ENCODE measurements at regions not wholly inside any gene's neighbourhood (a gene's known extent, or its start where the extent isn't known, plus 50 kb on each side); places are given as distances from the start of the nearest gene placed in this dataset.

GRCh38 chr20:10935658-10936402 is 262.0 kb upstream of the JAG1 start:
- no peak for DNase-seq
- Mint-ChIP-seq H3K4me3 (no peak overlapping the region), H3K4me1 (no peaks in the 10 kb centered on the region), H3K27ac (no peak overlapping the region), H3K36me3 (ENCODE audit: low read depth) (no peaks in the 10 kb centered on the region), H3K27me3 (no peaks in the 10 kb centered on the region), H3K9me3 (peaks cover 2% of the 10 kb centered on the region)
- ATAC-seq (ENCODE audit: low read depth): no peak
- ChIA-PET POLR2A (no interaction called here), CTCF (no interaction called here)
- intact Hi-C loops (cut with micrococcal nuclease): no loop called here
- TF ChIP-seq CTCF (IDR thresholded peaks at IDR 0.05): no peak

GRCh38 chr20:10936786-10937185 is 263.0 kb upstream of the JAG1 start:
- POLR2A ChIA-PET: no interaction called here
- peaks cover 5% of the 10 kb centered on the region for H3K9me3 Mint-ChIP-seq

GRCh38 chr20:10939331-10939941 is 265.6 kb upstream of the JAG1 start:
- ChIA-PET CTCF (no interaction called here), POLR2A (no interaction called here)
- no peaks in the 10 kb centered on the region for H3K36me3 Mint-ChIP-seq (ENCODE audit: low read depth)
- TF ChIP-seq CTCF (IDR thresholded peaks at IDR 0.05): no peak
- peaks cover 9% of the 10 kb centered on the region for H3K9me3 Mint-ChIP-seq
- no peak overlapping the region for H3K4me3 Mint-ChIP-seq
- intact Hi-C loops (cut with micrococcal nuclease): no loop called here
- DNase-seq: no peak
- H3K27ac Mint-ChIP-seq: no peak overlapping the region
- ATAC-seq (ENCODE audit: low read depth): no peak
- no peaks in the 10 kb centered on the region for H3K27me3 Mint-ChIP-seq
- H3K4me1 Mint-ChIP-seq: no peaks in the 10 kb centered on the region

More at GRCh38 chr20:10936786-10937185, 263.0 kb upstream of the JAG1 start:
- no peak for TF ChIP-seq CTCF (IDR thresholded peaks at IDR 0.05)
- DNase-seq (no peak), ATAC-seq (ENCODE audit: low read depth) (no peak)
- Mint-ChIP-seq H3K36me3 (ENCODE audit: low read depth) (no peaks in the 10 kb centered on the region), H3K4me3 (no peak overlapping the region), H3K4me1 (no peaks in the 10 kb centered on the region), H3K27me3 (no peaks in the 10 kb centered on the region), H3K27ac (no peak overlapping the region)
- CTCF ChIA-PET: no interaction called here
- intact Hi-C loops (cut with micrococcal nuclease): no loop called here

GRCh38 chr20:10940941-10941340 is 267.1 kb upstream of the JAG1 start:
- H3K36me3 Mint-ChIP-seq (ENCODE audit: low read depth): no peaks in the 10 kb centered on the region
- POLR2A ChIA-PET: no interaction called here
- no peak for DNase-seq
- intact Hi-C loops (cut with micrococcal nuclease): no loop called here
- peaks cover 9% of the 10 kb centered on the region for H3K9me3 Mint-ChIP-seq
- H3K27ac Mint-ChIP-seq: no peak overlapping the region
- H3K27me3 Mint-ChIP-seq: no peaks in the 10 kb centered on the region
- CTCF ChIA-PET: no interaction called here
- H3K4me1 Mint-ChIP-seq: no peaks in the 10 kb centered on the region
- no peak for TF ChIP-seq CTCF (IDR thresholded peaks at IDR 0.05)
- no peak overlapping the region for H3K4me3 Mint-ChIP-seq
- ATAC-seq (ENCODE audit: low read depth): no peak

GRCh38 chr20:10943686-10944265 is 270.0 kb upstream of the JAG1 start:
- H3K36me3 Mint-ChIP-seq (ENCODE audit: low read depth): no peaks in the 10 kb centered on the region
- ATAC-seq (ENCODE audit: low read depth) (no peak), DNase-seq (no peak)
- ChIA-PET CTCF (no interaction called here), POLR2A (no interaction called here)
- H3K27me3 Mint-ChIP-seq: no peaks in the 10 kb centered on the region
- H3K9me3 Mint-ChIP-seq: peaks cover 9% of the 10 kb centered on the region
- intact Hi-C loops (cut with micrococcal nuclease): no loop called here
- no peak for TF ChIP-seq CTCF (IDR thresholded peaks at IDR 0.05)
- no peak overlapping the region for H3K4me3 Mint-ChIP-seq
- H3K27ac Mint-ChIP-seq: no peak overlapping the region
- H3K4me1 Mint-ChIP-seq: no peaks in the 10 kb centered on the region

All from activated B cell treated with CpG ODN at 0.5 μM for 24 hours (primary cell).